ENCODE measurements at regions not wholly inside any gene's neighbourhood (a gene's known extent, or its start where the extent isn't known, plus 50 kb on each side); places are given as distances from the start of the nearest gene placed in this dataset.

GRCh38 chr20:24089576-24089975, 101.0 kb upstream of the GGTLC1 start:
- no peak for TF ChIP-seq CTCF (IDR thresholded peaks at IDR 0.05; ENCODE audit: low read depth, low read length, missing control alignments)
- no peak overlapping the region for H3K4me3 ChIP-seq (replicated peaks; ENCODE audit: low read depth, low read length)
- DNase-seq (ENCODE audit: extremely low read depth, low read depth), result no peak

- TF ChIP-seq CTCF (IDR thresholded peaks at IDR 0.05; ENCODE audit: low read depth, low read length, missing control alignments), result no peak
- no peak overlapping the region for H3K4me3 ChIP-seq (replicated peaks; ENCODE audit: low read depth, low read length)
- DNase-seq (ENCODE audit: extremely low read depth, low read depth), result no peak
Observed at GRCh38 chr20:24086121-24086520, 97.5 kb upstream of the GGTLC1 start.

GRCh38 chr20:24084281-24084680, 95.7 kb upstream of the GGTLC1 start:
- TF ChIP-seq CTCF (IDR thresholded peaks at IDR 0.05; ENCODE audit: low read depth, low read length, missing control alignments), result no peak

GRCh38 chr20:24081077-24081476, 92.5 kb upstream of the GGTLC1 start:
- H3K4me3 ChIP-seq (replicated peaks; ENCODE audit: low read depth, low read length), result no peak overlapping the region
- TF ChIP-seq CTCF (IDR thresholded peaks at IDR 0.05; ENCODE audit: low read depth, low read length, missing control alignments), result no peak
- DNase-seq (ENCODE audit: extremely low read depth, low read depth), result no peak

More at GRCh38 chr20:24084281-24084680, 95.7 kb upstream of the GGTLC1 start:
- no peak overlapping the region for H3K4me3 ChIP-seq (replicated peaks; ENCODE audit: low read depth, low read length)
- DNase-seq (ENCODE audit: extremely low read depth, low read depth), result no peak

- TF ChIP-seq CTCF (IDR thresholded peaks at IDR 0.05; ENCODE audit: low read depth, low read length, missing control alignments), result no peak
- H3K4me3 ChIP-seq (replicated peaks; ENCODE audit: low read depth, low read length), result no peak overlapping the region
- DNase-seq (ENCODE audit: extremely low read depth, low read depth), result no peak
Observed at GRCh38 chr20:24079661-24080412, 91.3 kb upstream of the GGTLC1 start.

GRCh38 chr20:24077145-24077544, 88.6 kb upstream of the GGTLC1 start:
- no peak for DNase-seq (ENCODE audit: extremely low read depth, low read depth)
- no peak overlapping the region for H3K4me3 ChIP-seq (replicated peaks; ENCODE audit: low read depth, low read length)
- TF ChIP-seq CTCF (IDR thresholded peaks at IDR 0.05; ENCODE audit: low read depth, low read length, missing control alignments), result no peak

GRCh38 chr20:24070679-24071078, 82.1 kb upstream of the GGTLC1 start:
- DNase-seq (ENCODE audit: extremely low read depth, low read depth), result no peak
- H3K4me3 ChIP-seq (replicated peaks; ENCODE audit: low read depth, low read length), result no peak overlapping the region
- TF ChIP-seq CTCF (IDR thresholded peaks at IDR 0.05; ENCODE audit: low read depth, low read length, missing control alignments), result no peak
